Nephron progenitor cell (in vitro differentiated cells): ENCODE measurements at regions not wholly inside any gene's neighbourhood (a gene's known extent, or its start where the extent isn't known, plus 50 kb on each side); places are given as distances from the start of the nearest gene placed in this dataset.

Source experiments
- DNase-seq: peaks from one replicate; pipeline ENCODE4 v3.0.0; 2021
- H3K27ac Mint-ChIP-seq: 2 replicates; pipeline ENCODE4 v1.8.0; 2021; ENCODE audit warnings: mild to moderate bottlenecking, moderate library complexity, mixed read lengths
- H3K27me3 Mint-ChIP-seq: 2 replicates; pipeline ENCODE4 v1.8.0; 2021; ENCODE audit warnings: mild to moderate bottlenecking, low read depth, mixed read lengths; ENCODE audit not compliant: poor library complexity
- H3K36me3 Mint-ChIP-seq: 2 replicates; pipeline ENCODE4 v1.8.0; 2021; ENCODE audit warnings: low read depth, mixed read lengths
- H3K4me1 Mint-ChIP-seq: 2 replicates; pipeline ENCODE4 v1.8.0; 2021; ENCODE audit warnings: mixed read lengths
- H3K4me3 Mint-ChIP-seq: 2 replicates; pipeline ENCODE4 v1.8.0; 2021; ENCODE audit warnings: mild to moderate bottlenecking, moderate library complexity, mixed read lengths
- H3K9me3 Mint-ChIP-seq: 2 replicates; pipeline ENCODE4 v1.8.0; 2021; ENCODE audit warnings: mild to moderate bottlenecking, moderate library complexity, mixed read lengths
- TF ChIP-seq, protein P1 (sequence below): fragments of 200-600 bp; sonication (generic); IDR thresholded peaks from 2 replicates; pipeline ENCODE4 v1.5.0; 2021; ENCODE audit warnings: antibody characterized with exemption

DNA sequence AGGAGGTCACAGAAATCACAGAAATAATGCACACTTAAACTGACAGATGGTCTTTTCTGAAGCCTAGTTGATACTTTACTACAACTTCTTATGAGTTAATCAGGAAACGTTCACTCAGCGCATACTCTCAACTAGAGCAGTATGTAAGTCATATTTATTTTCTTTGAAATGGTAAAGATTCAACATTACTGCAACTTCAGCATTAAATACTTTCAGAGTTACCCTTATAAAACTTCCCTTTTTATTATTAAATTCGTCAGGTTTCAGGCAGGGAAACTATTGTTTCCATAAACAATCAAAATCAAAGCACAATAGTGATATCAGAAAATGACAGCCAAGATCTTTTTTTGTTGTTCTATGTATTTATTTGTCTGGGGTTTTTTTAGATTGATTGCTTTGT is 222.6 kb upstream of the RND3 start:
- Mint-ChIP-seq H3K4me1 (peaks cover 10% of the 10 kb centered on the region), H3K9me3 (no peaks in the 10 kb centered on the region), H3K27ac (no peak overlapping the region), H3K27me3 (peaks cover 6% of the 10 kb centered on the region), H3K4me3 (no peak overlapping the region), H3K36me3 (no peaks in the 10 kb centered on the region)
- DNase-seq, result no peak
- TF ChIP-seq, protein P1, sequence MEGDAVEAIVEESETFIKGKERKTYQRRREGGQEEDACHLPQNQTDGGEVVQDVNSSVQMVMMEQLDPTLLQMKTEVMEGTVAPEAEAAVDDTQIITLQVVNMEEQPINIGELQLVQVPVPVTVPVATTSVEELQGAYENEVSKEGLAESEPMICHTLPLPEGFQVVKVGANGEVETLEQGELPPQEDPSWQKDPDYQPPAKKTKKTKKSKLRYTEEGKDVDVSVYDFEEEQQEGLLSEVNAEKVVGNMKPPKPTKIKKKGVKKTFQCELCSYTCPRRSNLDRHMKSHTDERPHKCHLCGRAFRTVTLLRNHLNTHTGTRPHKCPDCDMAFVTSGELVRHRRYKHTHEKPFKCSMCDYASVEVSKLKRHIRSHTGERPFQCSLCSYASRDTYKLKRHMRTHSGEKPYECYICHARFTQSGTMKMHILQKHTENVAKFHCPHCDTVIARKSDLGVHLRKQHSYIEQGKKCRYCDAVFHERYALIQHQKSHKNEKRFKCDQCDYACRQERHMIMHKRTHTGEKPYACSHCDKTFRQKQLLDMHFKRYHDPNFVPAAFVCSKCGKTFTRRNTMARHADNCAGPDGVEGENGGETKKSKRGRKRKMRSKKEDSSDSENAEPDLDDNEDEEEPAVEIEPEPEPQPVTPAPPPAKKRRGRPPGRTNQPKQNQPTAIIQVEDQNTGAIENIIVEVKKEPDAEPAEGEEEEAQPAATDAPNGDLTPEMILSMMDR, result no peak

GRCh38 chr2:150706561-150706960 is 219.1 kb upstream of the RND3 start:
- Mint-ChIP-seq H3K4me1 (peaks cover 8% of the 10 kb centered on the region), H3K36me3 (no peaks in the 10 kb centered on the region), H3K4me3 (no peak overlapping the region), H3K27me3 (no peaks in the 10 kb centered on the region), H3K9me3 (no peaks in the 10 kb centered on the region), H3K27ac (no peak overlapping the region)
- no peak for DNase-seq
- TF ChIP-seq, protein P1, result no peak

- Mint-ChIP-seq H3K36me3 (no peaks in the 10 kb centered on the region), H3K27me3 (peaks cover 3% of the 10 kb centered on the region), H3K9me3 (no peaks in the 10 kb centered on the region), H3K4me1 (peaks cover 2% of the 10 kb centered on the region), H3K4me3 (no peak overlapping the region), H3K27ac (no peak overlapping the region)
- no peak for DNase-seq
- TF ChIP-seq, protein P1, result no peak
These were observed 218.3 kb upstream of the RND3 start for GRCh38 chr2:150705767-150706166.

DNA sequence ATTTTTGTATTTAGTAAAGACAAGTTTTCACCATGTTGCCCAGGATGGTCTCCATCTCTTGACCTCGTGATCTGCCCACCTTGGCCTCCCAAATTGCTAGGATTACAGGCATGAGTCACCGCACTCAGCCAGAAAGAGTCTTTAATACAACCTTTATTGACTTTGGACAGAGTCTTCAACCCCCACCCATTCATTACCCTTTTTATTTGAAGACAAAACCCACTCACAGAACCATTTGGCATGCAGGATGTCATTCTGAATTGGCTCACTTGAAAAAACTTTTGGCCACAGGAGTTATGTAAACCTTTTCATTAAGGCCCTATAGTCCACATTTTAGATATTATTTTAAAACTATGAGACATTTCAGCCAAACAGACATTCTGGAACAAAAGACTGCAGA is 217.9 kb upstream of the RND3 start:
- no peaks in the 10 kb centered on the region for H3K36me3 Mint-ChIP-seq
- no peaks in the 10 kb centered on the region for H3K4me1 Mint-ChIP-seq
- no peak overlapping the region for H3K27ac Mint-ChIP-seq
- no peak overlapping the region for H3K4me3 Mint-ChIP-seq
- peaks cover 3% of the 10 kb centered on the region for H3K27me3 Mint-ChIP-seq
- H3K9me3 Mint-ChIP-seq, result no peaks in the 10 kb centered on the region
- no peak for DNase-seq
- TF ChIP-seq, protein P1, result no peak

DNA sequence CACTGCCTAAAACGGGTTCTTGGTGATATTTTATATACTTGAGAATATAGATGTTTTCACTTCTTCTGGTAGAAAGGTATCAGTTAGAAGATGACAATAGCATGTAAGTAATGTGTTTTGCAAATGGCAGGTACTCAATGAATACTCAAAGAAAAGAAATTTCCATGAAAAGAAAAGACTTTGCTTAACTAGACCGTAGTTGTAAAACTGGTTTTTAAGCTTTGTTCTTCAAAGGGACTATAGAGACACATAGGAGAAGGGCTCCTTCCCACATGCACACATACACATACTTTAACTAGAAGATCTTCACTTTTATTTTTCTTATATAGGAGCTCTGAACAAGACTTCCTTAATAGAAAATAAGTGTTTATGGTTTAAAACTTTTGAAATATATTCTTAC is 215.3 kb upstream of the RND3 start:
- peaks cover 3% of the 10 kb centered on the region for H3K27me3 Mint-ChIP-seq
- no peaks in the 10 kb centered on the region for H3K9me3 Mint-ChIP-seq
- no peaks in the 10 kb centered on the region for H3K36me3 Mint-ChIP-seq
- H3K4me3 Mint-ChIP-seq, result no peak overlapping the region
- H3K4me1 Mint-ChIP-seq, result no peaks in the 10 kb centered on the region
- TF ChIP-seq, protein P1, result no peak
- DNase-seq, result no peak
- H3K27ac Mint-ChIP-seq, result no peak overlapping the region

DNA sequence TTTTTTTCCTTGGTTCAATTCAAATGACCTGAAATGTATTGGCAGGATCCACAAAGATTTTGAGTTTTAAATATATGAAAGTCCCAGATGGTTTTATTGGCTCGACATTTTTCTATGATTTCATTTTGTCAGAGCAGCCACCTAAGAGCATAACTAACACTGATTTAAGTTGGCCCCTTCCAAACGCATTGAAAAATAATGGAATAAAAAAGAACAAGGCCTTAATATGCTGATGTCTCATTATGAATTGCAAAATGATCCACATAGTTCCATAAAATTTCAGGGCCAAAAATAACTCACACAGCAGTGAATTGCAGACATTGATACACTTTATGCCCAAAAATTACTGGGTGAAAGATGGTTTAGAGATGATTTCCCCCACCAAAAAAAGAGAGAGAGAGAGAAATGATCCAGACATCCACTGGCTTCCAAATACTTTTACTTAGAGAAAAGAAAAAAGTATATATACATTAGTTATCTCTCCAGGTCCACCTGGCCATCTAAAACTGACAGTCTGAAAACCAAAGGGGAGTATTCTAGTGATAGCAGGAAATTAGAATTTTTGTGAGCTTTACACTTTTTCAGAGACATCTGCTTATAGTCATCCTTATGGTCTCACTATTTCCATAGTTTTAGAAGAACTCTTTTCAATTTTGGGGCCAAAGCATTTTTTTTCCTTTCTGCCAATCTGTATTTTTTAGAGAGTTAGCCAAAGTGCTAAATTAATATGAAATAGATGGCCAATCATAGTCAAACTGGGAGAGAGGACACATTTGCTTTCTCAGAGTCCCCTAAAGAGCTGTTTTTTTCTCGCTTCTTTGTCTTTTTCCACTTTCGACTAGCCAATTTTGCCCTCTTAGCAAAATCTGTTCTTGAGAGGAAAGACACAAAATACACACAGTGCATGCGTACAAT is 213.5 kb upstream of the RND3 start:
- no peaks in the 10 kb centered on the region for H3K4me1 Mint-ChIP-seq
- no peak overlapping the region for H3K4me3 Mint-ChIP-seq
- TF ChIP-seq, protein P1, result no peak
- no peak for DNase-seq
- no peaks in the 10 kb centered on the region for H3K36me3 Mint-ChIP-seq
- no peak overlapping the region for H3K27ac Mint-ChIP-seq
- H3K27me3 Mint-ChIP-seq, result peaks cover 3% of the 10 kb centered on the region
- no peaks in the 10 kb centered on the region for H3K9me3 Mint-ChIP-seq
